Liver (tissue), 3 donors: ENCODE measurements at regions not wholly inside any gene's neighbourhood (a gene's known extent, or its start where the extent isn't known, plus 50 kb on each side); places are given as distances from the start of the nearest gene placed in this dataset.

Source experiments
- FOXA1 ChIP-seq: IDR thresholded peaks from 2 replicates; pipeline ENCODE4 v1.6.1; 2016; ENCODE audit warnings: antibody characterized with exemption
- FOXA2 ChIP-seq: IDR thresholded peaks from 2 replicates; pipeline ENCODE4 v1.6.1; 2016; ENCODE audit warnings: antibody characterized with exemption
- RAD21 ChIP-seq, 2 donors: IDR thresholded peaks; 2 replicates each; pipeline ENCODE4 v1.6.1; 2016; ENCODE audit warnings: antibody characterized with exemption in 2 of 2, mild to moderate bottlenecking in 2 of 2
- SP1 ChIP-seq: IDR thresholded peaks from 2 replicates; pipeline ENCODE4 v1.6.1; 2018; ENCODE audit warnings: antibody characterized with exemption, mild to moderate bottlenecking
- TAF1 ChIP-seq: conservative IDR thresholded peaks from 2 replicates; pipeline ENCODE4 v1.6.1; 2016; ENCODE audit warnings: antibody characterized with exemption, mild to moderate bottlenecking
- TF ChIP-seq, protein P1 (sequence below): fragments of 150-350 bp; IDR thresholded peaks from 2 replicates; pipeline ENCODE4 v1.5.1; 2017; ENCODE audit warnings: improper control_type of control experiment, low read depth, low read length; ENCODE audit not compliant: missing input control
- TF ChIP-seq, protein P2 (sequence below): IDR thresholded peaks from 2 replicates; pipeline ENCODE4 v1.6.1; 2016; ENCODE audit warnings: antibody characterized with exemption
- TF ChIP-seq, protein P3 (sequence below): IDR thresholded peaks from 2 replicates; pipeline ENCODE4 v1.6.1; 2016; ENCODE audit warnings: antibody characterized with exemption
- donor health status: healthy.
- donor health status: healthy.

DNA sequence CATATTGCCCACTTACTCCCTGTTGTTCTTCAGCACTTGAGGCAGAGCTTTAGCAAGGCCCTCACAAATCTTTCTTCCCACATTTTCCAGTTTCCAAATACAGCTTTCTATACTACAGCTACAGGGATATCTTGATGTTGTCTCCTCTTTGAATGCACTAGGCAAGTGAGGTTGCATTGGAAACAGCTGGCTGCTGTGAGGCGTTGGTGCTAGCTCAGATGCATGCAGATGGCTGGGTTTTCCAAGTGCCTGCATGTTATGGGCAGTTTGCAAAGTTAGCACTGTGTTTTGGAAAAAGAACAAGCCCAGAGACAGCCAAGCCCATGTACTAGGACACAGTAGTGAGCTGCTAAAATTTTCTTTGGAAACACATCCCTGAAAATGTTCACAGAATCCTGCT is 315.1 kb upstream of the RASGEF1B start:
- TF ChIP-seq, protein P1, sequence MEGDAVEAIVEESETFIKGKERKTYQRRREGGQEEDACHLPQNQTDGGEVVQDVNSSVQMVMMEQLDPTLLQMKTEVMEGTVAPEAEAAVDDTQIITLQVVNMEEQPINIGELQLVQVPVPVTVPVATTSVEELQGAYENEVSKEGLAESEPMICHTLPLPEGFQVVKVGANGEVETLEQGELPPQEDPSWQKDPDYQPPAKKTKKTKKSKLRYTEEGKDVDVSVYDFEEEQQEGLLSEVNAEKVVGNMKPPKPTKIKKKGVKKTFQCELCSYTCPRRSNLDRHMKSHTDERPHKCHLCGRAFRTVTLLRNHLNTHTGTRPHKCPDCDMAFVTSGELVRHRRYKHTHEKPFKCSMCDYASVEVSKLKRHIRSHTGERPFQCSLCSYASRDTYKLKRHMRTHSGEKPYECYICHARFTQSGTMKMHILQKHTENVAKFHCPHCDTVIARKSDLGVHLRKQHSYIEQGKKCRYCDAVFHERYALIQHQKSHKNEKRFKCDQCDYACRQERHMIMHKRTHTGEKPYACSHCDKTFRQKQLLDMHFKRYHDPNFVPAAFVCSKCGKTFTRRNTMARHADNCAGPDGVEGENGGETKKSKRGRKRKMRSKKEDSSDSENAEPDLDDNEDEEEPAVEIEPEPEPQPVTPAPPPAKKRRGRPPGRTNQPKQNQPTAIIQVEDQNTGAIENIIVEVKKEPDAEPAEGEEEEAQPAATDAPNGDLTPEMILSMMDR: no peak
- TF ChIP-seq TAF1: no peak
- TF ChIP-seq, protein P2, sequence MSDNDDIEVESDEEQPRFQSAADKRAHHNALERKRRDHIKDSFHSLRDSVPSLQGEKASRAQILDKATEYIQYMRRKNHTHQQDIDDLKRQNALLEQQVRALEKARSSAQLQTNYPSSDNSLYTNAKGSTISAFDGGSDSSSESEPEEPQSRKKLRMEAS: no peak
- TF ChIP-seq, protein P3, sequence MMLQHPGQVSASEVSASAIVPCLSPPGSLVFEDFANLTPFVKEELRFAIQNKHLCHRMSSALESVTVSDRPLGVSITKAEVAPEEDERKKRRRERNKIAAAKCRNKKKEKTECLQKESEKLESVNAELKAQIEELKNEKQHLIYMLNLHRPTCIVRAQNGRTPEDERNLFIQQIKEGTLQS: no peak
- TF ChIP-seq SP1: no peak
- no peak for TF ChIP-seq RAD21 (IDR thresholded peaks at IDR 0.05)
- no peak for TF ChIP-seq FOXA1
- TF ChIP-seq FOXA2: no peak
